CD14-positive monocyte (primary cell): ENCODE measurements at regions not wholly inside any gene's neighbourhood (a gene's known extent, or its start where the extent isn't known, plus 50 kb on each side); places are given as distances from the start of the nearest gene placed in this dataset.

Experiments used
- DNase-seq, 3 donors: peaks; one replicate each; pipeline ENCODE4 v3.0.0-alpha.2; 2011 to 2022
- H2AFZ ChIP-seq: 2 replicates; pipeline ENCODE4 v1.6.0; 2012; ENCODE audit warnings: mild to moderate bottlenecking, low read depth, low read length, inconsistent platforms; ENCODE audit not compliant: insufficient read depth, poor library complexity, severe bottlenecking
- H3K27ac ChIP-seq, 2 donors: 1 replicate in 1 of 2; 2 replicates in 1 of 2; pipeline ENCODE4 v1.5.1; 2012 to 2013; ENCODE audit warnings: low read length in 2 of 2, control low read depth in 1 of 2, inconsistent platforms in 1 of 2, low read depth in 1 of 2, mild to moderate bottlenecking in 1 of 2
- H3K27me3 ChIP-seq, 2 donors: one replicate each; pipeline versions ENCODE4 v1.6.0 to v1.6.1; 2011 to 2013; ENCODE audit warnings: low read length in 2 of 2; ENCODE audit not compliant: control insufficient read depth in 2 of 2, insufficient read depth in 2 of 2
- H3K36me3 ChIP-seq, 2 donors: replicated peaks in 1 of 2; 1 replicate in 1 of 2; 2 replicates in 1 of 2; pipeline versions ENCODE4 v1.5.1 to v1.6.1; 2012 to 2013; ENCODE audit warnings: low read length in 2 of 2, control low read depth in 1 of 2, inconsistent platforms in 1 of 2, mild to moderate bottlenecking in 1 of 2; ENCODE audit not compliant: insufficient read depth in 2 of 2, control insufficient read depth in 1 of 2
- H3K4me1 ChIP-seq, 2 donors: 1 replicate in 1 of 2; 2 replicates in 1 of 2; pipeline versions ENCODE4 v1.5.1 to v1.6.1; 2012 to 2013; ENCODE audit warnings: low read length in 2 of 2, control low read depth in 1 of 2, inconsistent platforms in 1 of 2, mild to moderate bottlenecking in 1 of 2, moderate library complexity in 1 of 2; ENCODE audit not compliant: insufficient read depth in 2 of 2, control insufficient read depth in 1 of 2
- H3K4me2 ChIP-seq: replicated peaks from 2 replicates; pipeline ENCODE3; 2012; ENCODE audit warnings: low read length, moderate library complexity, mild to moderate bottlenecking; ENCODE audit not compliant: poor library complexity, severe bottlenecking; ENCODE audit errors: extremely low read depth
- H3K4me3 ChIP-seq, 3 experiments: fragments of 200-600 bp in 1 of 3; sonication (generic) in 1 of 3; replicated peaks in 1 of 3; 1 replicate in 2 of 3; 2 replicates in 1 of 3; pipeline ENCODE4 v1.5.1; 2011 to 2013; ENCODE audit warnings: low read length in 3 of 3, mild to moderate bottlenecking in 3 of 3, control low read depth in 2 of 3, low read depth in 2 of 3, inconsistent platforms in 1 of 3, moderate library complexity in 1 of 3
- H3K79me2 ChIP-seq: 2 replicates; pipeline ENCODE4 v1.6.0; 2012; ENCODE audit warnings: mild to moderate bottlenecking, control low read depth, inconsistent platforms, low read length, moderate library complexity; ENCODE audit not compliant: insufficient read depth
- H3K9ac ChIP-seq: 2 replicates; pipeline ENCODE4 v1.6.0; 2017; ENCODE audit warnings: low read length, mild to moderate bottlenecking; ENCODE audit not compliant: insufficient read depth, poor library complexity, severe bottlenecking
- H3K9me3 ChIP-seq, 2 donors: replicated peaks in 1 of 2; 1 replicate in 1 of 2; 2 replicates in 1 of 2; pipeline versions ENCODE4 v1.5.1 to v1.6.1; 2012 to 2013; ENCODE audit warnings: low read length in 2 of 2, control low read depth in 1 of 2; ENCODE audit not compliant: control insufficient read depth in 1 of 2, insufficient read depth in 1 of 2
- H4K20me1 ChIP-seq: 2 replicates; pipeline ENCODE4 v1.6.0; 2012; ENCODE audit warnings: mild to moderate bottlenecking, low read length, control low read depth, moderate library complexity; ENCODE audit not compliant: insufficient read depth
- H3K27ac Mint-ChIP-seq, 7 donors: one replicate each; pipeline ENCODE4 v1.8.0; 2020; ENCODE audit warnings: mild to moderate bottlenecking in 7 of 7, mixed read lengths in 7 of 7, moderate library complexity in 6 of 7, inconsistent platforms in 2 of 7
- H3K27me3 Mint-ChIP-seq, 3 donors: one replicate each; pipeline ENCODE4 v1.8.0; 2021 to 2022; ENCODE audit warnings: low read depth in 3 of 3, mild to moderate bottlenecking in 3 of 3, mixed read lengths in 3 of 3, moderate library complexity in 3 of 3, inconsistent platforms in 1 of 3
- H3K36me3 Mint-ChIP-seq, 2 donors: one replicate each; pipeline ENCODE4 v1.8.0; 2020; ENCODE audit warnings: mixed read lengths in 2 of 2, inconsistent platforms in 1 of 2, mild to moderate bottlenecking in 1 of 2
- H3K4me1 Mint-ChIP-seq: one replicate; pipeline ENCODE4 v1.8.0; 2020; ENCODE audit warnings: mild to moderate bottlenecking, mixed read lengths
- H3K4me3 Mint-ChIP-seq, 2 donors: one replicate each; pipeline ENCODE4 v1.8.0; 2020; ENCODE audit warnings: mild to moderate bottlenecking in 2 of 2, mixed read lengths in 2 of 2, moderate library complexity in 1 of 2
- H3K9me3 Mint-ChIP-seq, 7 donors: one replicate each; pipeline ENCODE4 v1.8.0; 2020 to 2022; ENCODE audit warnings: mixed read lengths in 7 of 7, mild to moderate bottlenecking in 6 of 7, moderate library complexity in 6 of 7, inconsistent platforms in 2 of 7
- CTCF ChIP-seq: fragments of 200-600 bp; IDR thresholded peaks from one replicate; pipeline ENCODE4 v1.8.0; 2022; ENCODE audit warnings: antibody characterized with exemption, mild to moderate bottlenecking
- WGBS: methylation state at CpG from one replicate; pipeline ENCODE4 v1.1.5; 2013; ENCODE audit warnings: missing lambda C conversion rate; ENCODE audit not compliant: insufficient coverage; 5-methylcytosine and 5-hydroxymethylcytosine counted together
- intact Hi-C, 2 donors: fragments of 100-400 bp; cut with micrococcal nuclease; formaldehyde crosslinking; loops; one replicate each; pipeline versions ENCODE4 v1.15.0 to v1.15.1; 2023

GRCh38 chr10:6734286-6734685, 154.2 kb upstream of the PRKCQ start:
- no peak overlapping the region for H3K27ac ChIP-seq
- no peak for DNase-seq
- Mint-ChIP-seq H3K9me3 (peaks cover 0 to 3% (median 0%) of the 10 kb centered on the region in 7 donors), H3K4me1 (peaks cover 8% of the 10 kb centered on the region), H3K27me3 (peaks cover 21 to 38% (median 21%) of the 10 kb centered on the region in 3 donors), H3K27ac (peak overlapping the region in 1 of 7 donors; percentile 15), H3K36me3 (no peaks in the 10 kb centered on the region), H3K4me3 (no peak overlapping the region)
- H3K4me3 ChIP-seq = no peak overlapping the region
- TF ChIP-seq CTCF = no peak
- H4K20me1 ChIP-seq = no peaks in the 10 kb centered on the region
- no peaks in the 10 kb centered on the region for H3K36me3 ChIP-seq
- intact Hi-C loops = no loop called here
- no peaks in the 10 kb centered on the region for H3K79me2 ChIP-seq
- H3K27me3 ChIP-seq = peaks cover 8 to 19% of the 10 kb centered on the region in 2 donors
- H2AFZ ChIP-seq = no peak overlapping the region
- no peak overlapping the region for H3K4me2 ChIP-seq
- no peaks in the 10 kb centered on the region for H3K4me1 ChIP-seq
- H3K9ac ChIP-seq = no peak overlapping the region
- WGBS = 83% methylated on average over 10 of the region's 11 CpGs
- no peaks in the 10 kb centered on the region for H3K9me3 ChIP-seq

- Histone ChIP-seq H4K20me1 (no peaks in the 10 kb centered on the region), H3K4me1 (no peaks in the 10 kb centered on the region), H3K36me3 (no peaks in the 10 kb centered on the region), H3K4me2 (no peak overlapping the region), H3K9me3 (no peaks in the 10 kb centered on the region), H3K9ac (no peak overlapping the region), H2AFZ (no peak overlapping the region), H3K4me3 (no peak overlapping the region), H3K27me3 (peaks cover 12 to 24% of the 10 kb centered on the region in 2 donors), H3K27ac (no peak overlapping the region), H3K79me2 (no peaks in the 10 kb centered on the region)
- Mint-ChIP-seq H3K27ac (no peak overlapping the region), H3K4me3 (no peak overlapping the region), H3K27me3 (peaks cover 20 to 38% (median 24%) of the 10 kb centered on the region in 3 donors), H3K4me1 (no peaks in the 10 kb centered on the region), H3K9me3 (peaks cover 0 to 3% (median 0%) of the 10 kb centered on the region in 7 donors), H3K36me3 (no peaks in the 10 kb centered on the region)
- WGBS = no CpG with 5 or more reads among the region's 7 CpGs
- intact Hi-C loops = no loop called here
- no peak for TF ChIP-seq CTCF
- no peak for DNase-seq
Observed at GRCh38 chr10:6729861-6730344, 149.8 kb upstream of the PRKCQ start.
